Suprapubic skin (tissue), 4 donors: ENCODE measurements at regions not wholly inside any gene's neighbourhood (a gene's known extent, or its start where the extent isn't known, plus 50 kb on each side); places are given as distances from the start of the nearest gene placed in this dataset.

Experiments
- DNase-seq, 2 donors: peaks; one replicate each; pipeline ENCODE4 v3.0.0-alpha.2; 2019; ENCODE audit warnings: low spot score in 2 of 2
- H3K27ac ChIP-seq: fragments of 200-600 bp; sonication (generic); one replicate; pipeline ENCODE4 v1.5.1; 2019
- H3K27me3 ChIP-seq: fragments of 200-600 bp; sonication (generic); one replicate; pipeline ENCODE4 v1.5.1; 2019
- H3K36me3 ChIP-seq: fragments of 200-600 bp; sonication (generic); one replicate; pipeline ENCODE4 v1.5.1; 2019
- H3K4me1 ChIP-seq: fragments of 200-600 bp; sonication (generic); one replicate; pipeline ENCODE4 v1.5.1; 2019
- H3K4me3 ChIP-seq: fragments of 200-600 bp; sonication (generic); one replicate; pipeline ENCODE4 v1.5.1; 2019; ENCODE audit warnings: mild to moderate bottlenecking
- H3K9me3 ChIP-seq: fragments of 200-600 bp; sonication (generic); one replicate; pipeline ENCODE4 v1.5.1; 2019
- CTCF ChIP-seq, 2 donors: fragments of 200-600 bp in 1 of 2; fragments of 450-650 bp in 1 of 2; sonication (generic) in 1 of 2; IDR thresholded peaks; one replicate each; pipeline ENCODE4 v1.5.1; 2016 to 2019; ENCODE audit warnings: antibody characterized with exemption in 2 of 2, mild to moderate bottlenecking in 1 of 2, moderate library complexity in 1 of 2
- EP300 ChIP-seq: sonication (generic); formaldehyde crosslinking; IDR thresholded peaks from one replicate; pipeline ENCODE4 v1.6.1; 2017; ENCODE audit warnings: antibody characterized with exemption
- POLR2A ChIP-seq, 2 donors: fragments of 450-650 bp; IDR thresholded peaks; one replicate each; pipeline ENCODE4 v1.6.1; 2017; ENCODE audit warnings: antibody characterized with exemption in 2 of 2, mild to moderate bottlenecking in 2 of 2, moderate library complexity in 2 of 2
- POLR2AphosphoS5 ChIP-seq, 3 donors: sonication (generic); formaldehyde crosslinking; IDR thresholded peaks; one replicate each; pipeline ENCODE4 v1.6.1; 2017; ENCODE audit warnings: antibody characterized with exemption in 3 of 3
- WGBS: methylation state at CpG from one replicate; pipeline ENCODE4 v1.1.5; 2018; 5-methylcytosine and 5-hydroxymethylcytosine counted together

GRCh38 chr3:144409319-144409718 is 437.7 kb downstream of the DIPK2A start:
- DNase-seq = no peak
- Histone ChIP-seq H3K4me3 (no peak overlapping the region), H3K4me1 (no peaks in the 10 kb centered on the region), H3K27ac (no peak overlapping the region), H3K36me3 (no peaks in the 10 kb centered on the region), H3K27me3 (no peaks in the 10 kb centered on the region), H3K9me3 (no peaks in the 10 kb centered on the region)
- TF ChIP-seq CTCF (IDR thresholded peaks at IDR 0.05) (no peak), POLR2A (IDR thresholded peaks at IDR 0.05) (no peak), EP300 (no peak), POLR2AphosphoS5 (IDR thresholded peaks at IDR 0.05) (no peak)

- Histone ChIP-seq H3K4me3 (no peak overlapping the region), H3K36me3 (no peaks in the 10 kb centered on the region), H3K9me3 (no peaks in the 10 kb centered on the region), H3K4me1 (no peaks in the 10 kb centered on the region), H3K27me3 (no peaks in the 10 kb centered on the region), H3K27ac (no peak overlapping the region)
- WGBS = 81% methylated on average over 2 of the region's 2 CpGs
- no peak for DNase-seq
- no peak for TF ChIP-seq CTCF (IDR thresholded peaks at IDR 0.05)
- TF ChIP-seq EP300 = no peak
- TF ChIP-seq POLR2A (IDR thresholded peaks at IDR 0.05) = no peak
- no peak for TF ChIP-seq POLR2AphosphoS5 (IDR thresholded peaks at IDR 0.05)
Measured at GRCh38 chr3:144413068-144413467, 441.4 kb downstream of the DIPK2A start.

- Histone ChIP-seq H3K36me3 (no peaks in the 10 kb centered on the region), H3K9me3 (no peaks in the 10 kb centered on the region), H3K4me3 (no peak overlapping the region), H3K27me3 (no peaks in the 10 kb centered on the region), H3K4me1 (no peaks in the 10 kb centered on the region), H3K27ac (no peak overlapping the region)
- TF ChIP-seq POLR2AphosphoS5 (IDR thresholded peaks at IDR 0.05) (no peak), POLR2A (IDR thresholded peaks at IDR 0.05) (no peak), EP300 (no peak), CTCF (IDR thresholded peaks at IDR 0.05) (no peak)
- 41% methylated on average over 1 of the region's 1 CpG for WGBS
- DNase-seq = no peak
Measured at GRCh38 chr3:144415492-144415891, 443.9 kb downstream of the DIPK2A start.

- no peak for DNase-seq
- Histone ChIP-seq H3K4me3 (no peak overlapping the region), H3K9me3 (no peaks in the 10 kb centered on the region), H3K27me3 (no peaks in the 10 kb centered on the region), H3K27ac (no peak overlapping the region), H3K4me1 (peaks cover 4% of the 10 kb centered on the region), H3K36me3 (no peaks in the 10 kb centered on the region)
- TF ChIP-seq POLR2AphosphoS5 (IDR thresholded peaks at IDR 0.05) (no peak), EP300 (no peak), CTCF (IDR thresholded peaks at IDR 0.05) (no peak), POLR2A (IDR thresholded peaks at IDR 0.05) (no peak)
- WGBS = 44% methylated on average over 4 of the region's 4 CpGs
Measured at GRCh38 chr3:144424606-144425005, 453.0 kb downstream of the DIPK2A start.

GRCh38 chr3:144426366-144426765 is 454.7 kb downstream of the DIPK2A start:
- DNase-seq = no peak
- Histone ChIP-seq H3K4me3 (no peak overlapping the region), H3K27ac (no peak overlapping the region), H3K36me3 (no peaks in the 10 kb centered on the region), H3K4me1 (peaks cover 4% of the 10 kb centered on the region), H3K9me3 (no peaks in the 10 kb centered on the region), H3K27me3 (no peaks in the 10 kb centered on the region)
- no peak for TF ChIP-seq POLR2A (IDR thresholded peaks at IDR 0.05)
- TF ChIP-seq CTCF (IDR thresholded peaks at IDR 0.05) = no peak
- TF ChIP-seq EP300 = no peak
- no peak for TF ChIP-seq POLR2AphosphoS5 (IDR thresholded peaks at IDR 0.05)
